H1 (cell line): ENCODE measurements at regions not wholly inside any gene's neighbourhood (a gene's known extent, or its start where the extent isn't known, plus 50 kb on each side); places are given as distances from the start of the nearest gene placed in this dataset.

Source experiments
- CHD1 ChIP-seq: IDR thresholded peaks from 2 replicates; pipeline ENCODE4 v1.6.1; 2012; ENCODE audit warnings: low read depth, low read length, improper control_type of control experiment
- EZH2 ChIP-seq: fragments of 200-600 bp; sonication (generic); IDR thresholded peaks from 2 replicates; pipeline ENCODE4 v1.7.1; 2012; ENCODE audit warnings: low read depth, mild to moderate bottlenecking, moderate library complexity, low read length, inconsistent platforms; ENCODE audit not compliant: severe bottlenecking
- POLR2A ChIP-seq, 2 experiments: IDR thresholded peaks; 1 replicate in 1 of 2; 2 replicates in 1 of 2; pipeline ENCODE4 v1.6.1; 2011; ENCODE audit warnings: low read depth in 2 of 2, low read length in 2 of 2, mild to moderate bottlenecking in 2 of 2; ENCODE audit errors: control extremely low read depth in 1 of 2
- RXRA ChIP-seq: IDR thresholded peaks from 2 replicates; pipeline ENCODE4 v1.6.1; 2011; ENCODE audit warnings: low read depth, mild to moderate bottlenecking, low read length, moderate library complexity; ENCODE audit not compliant: insufficient read depth
- SUZ12 ChIP-seq: fragments of 200-600 bp; sonication (generic); IDR thresholded peaks from 2 replicates; pipeline ENCODE4 v1.6.1; 2012; ENCODE audit warnings: mild to moderate bottlenecking, inconsistent platforms, low read length, moderate library complexity, mixed read lengths
- YY1 ChIP-seq: IDR thresholded peaks from 2 replicates; pipeline ENCODE4 v1.6.1; 2011; ENCODE audit warnings: low read depth, mild to moderate bottlenecking, low read length
- TF ChIP-seq, protein P1 (sequence below): IDR thresholded peaks from 2 replicates; pipeline ENCODE4 v1.6.1; 2012; ENCODE audit warnings: inconsistent platforms
- TF ChIP-seq, protein P2 (sequence below), 3 experiments: IDR thresholded peaks; 1 replicate in 2 of 3; 2 replicates in 1 of 3; pipeline versions ENCODE4 v1.5.1 to v1.6.1; 2011; ENCODE audit warnings: low read length in 3 of 3, mild to moderate bottlenecking in 3 of 3, inconsistent platforms in 2 of 3, low read depth in 1 of 3, moderate library complexity in 1 of 3; ENCODE audit not compliant: insufficient read depth in 1 of 3; ENCODE audit errors: control extremely low read depth in 1 of 3

DNA sequence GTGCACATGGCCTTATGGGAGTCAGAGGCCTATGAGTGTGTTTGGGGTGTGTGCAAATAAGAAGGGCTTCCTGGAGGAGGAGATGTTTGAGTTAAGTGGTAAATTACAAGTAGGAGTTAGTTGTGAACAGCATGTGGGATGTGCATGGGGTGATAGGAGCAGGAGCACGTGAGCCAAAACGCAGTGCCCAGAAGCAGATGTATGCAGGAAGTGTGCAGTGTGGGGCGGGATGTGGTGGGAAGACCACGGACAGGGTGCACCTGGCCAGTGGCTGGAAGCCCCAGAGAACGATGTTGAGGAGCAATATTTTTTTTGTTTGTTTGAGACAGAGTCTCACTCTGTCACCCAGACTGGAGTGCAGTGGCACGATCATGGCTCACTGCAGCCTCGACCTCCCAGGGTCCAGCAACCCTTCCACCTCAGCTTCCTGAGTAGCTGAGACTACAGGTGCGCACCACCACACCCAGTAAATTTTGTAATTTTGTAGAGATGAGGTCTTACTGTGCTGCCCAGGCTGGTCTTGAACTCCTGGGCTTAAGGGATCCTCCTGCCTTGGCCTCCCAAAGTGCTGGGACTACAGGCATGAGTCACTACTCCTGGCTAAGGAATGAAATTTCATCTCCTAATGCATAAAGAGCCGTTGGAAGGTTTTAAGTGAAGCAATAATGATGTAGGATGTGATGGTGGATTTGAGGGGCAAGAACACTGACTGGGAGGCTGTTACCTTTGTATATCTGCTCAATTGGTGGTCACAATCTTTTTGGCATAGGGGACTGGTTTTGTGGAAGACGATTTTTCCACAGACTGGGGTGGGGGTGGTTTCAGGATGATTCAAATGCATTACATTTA lies 78.4 kb downstream of the LYZL2 start:
- TF ChIP-seq, protein P1, sequence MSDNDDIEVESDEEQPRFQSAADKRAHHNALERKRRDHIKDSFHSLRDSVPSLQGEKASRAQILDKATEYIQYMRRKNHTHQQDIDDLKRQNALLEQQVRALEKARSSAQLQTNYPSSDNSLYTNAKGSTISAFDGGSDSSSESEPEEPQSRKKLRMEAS: no peak
- no peak for TF ChIP-seq POLR2A (IDR thresholded peaks at IDR 0.05; ENCODE audit: control extremely low read depth in 1 of 2, low read depth in 2 of 2, low read length in 2 of 2)
- TF ChIP-seq CHD1: no peak
- no peak for TF ChIP-seq RXRA
- no peak for TF ChIP-seq EZH2
- no peak for TF ChIP-seq YY1
- TF ChIP-seq, protein P2, sequence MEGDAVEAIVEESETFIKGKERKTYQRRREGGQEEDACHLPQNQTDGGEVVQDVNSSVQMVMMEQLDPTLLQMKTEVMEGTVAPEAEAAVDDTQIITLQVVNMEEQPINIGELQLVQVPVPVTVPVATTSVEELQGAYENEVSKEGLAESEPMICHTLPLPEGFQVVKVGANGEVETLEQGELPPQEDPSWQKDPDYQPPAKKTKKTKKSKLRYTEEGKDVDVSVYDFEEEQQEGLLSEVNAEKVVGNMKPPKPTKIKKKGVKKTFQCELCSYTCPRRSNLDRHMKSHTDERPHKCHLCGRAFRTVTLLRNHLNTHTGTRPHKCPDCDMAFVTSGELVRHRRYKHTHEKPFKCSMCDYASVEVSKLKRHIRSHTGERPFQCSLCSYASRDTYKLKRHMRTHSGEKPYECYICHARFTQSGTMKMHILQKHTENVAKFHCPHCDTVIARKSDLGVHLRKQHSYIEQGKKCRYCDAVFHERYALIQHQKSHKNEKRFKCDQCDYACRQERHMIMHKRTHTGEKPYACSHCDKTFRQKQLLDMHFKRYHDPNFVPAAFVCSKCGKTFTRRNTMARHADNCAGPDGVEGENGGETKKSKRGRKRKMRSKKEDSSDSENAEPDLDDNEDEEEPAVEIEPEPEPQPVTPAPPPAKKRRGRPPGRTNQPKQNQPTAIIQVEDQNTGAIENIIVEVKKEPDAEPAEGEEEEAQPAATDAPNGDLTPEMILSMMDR (IDR thresholded peaks at IDR 0.05; ENCODE audit: control extremely low read depth in 1 of 3, insufficient read depth in 1 of 3, low read depth in 1 of 3, low read length in 3 of 3): no peak
- TF ChIP-seq SUZ12: no peak
